ENCODE measurements at regions not wholly inside any gene's neighbourhood (a gene's known extent, or its start where the extent isn't known, plus 50 kb on each side); places are given as distances from the start of the nearest gene placed in this dataset.

DNA sequence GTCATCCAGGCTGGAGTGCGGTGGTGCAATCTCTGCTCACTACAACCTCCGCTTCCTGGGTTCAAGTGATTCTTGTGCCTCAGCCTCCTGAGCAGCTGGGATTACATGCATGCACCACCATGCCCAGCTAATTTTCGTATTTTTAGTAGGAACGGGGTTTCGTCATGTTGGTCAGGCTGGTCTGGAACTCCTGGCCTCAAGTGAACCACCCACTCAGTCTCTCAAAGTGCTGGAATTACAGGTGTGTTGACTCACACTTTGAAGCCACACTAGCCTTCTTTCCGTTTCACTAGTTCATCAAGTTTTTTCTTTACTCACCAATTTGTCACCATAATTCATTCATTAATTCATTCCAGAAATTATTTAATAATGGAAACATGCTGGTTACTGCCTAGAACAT is 298.4 kb upstream of the MTNR1B start:
- TF ChIP-seq, protein P1, sequence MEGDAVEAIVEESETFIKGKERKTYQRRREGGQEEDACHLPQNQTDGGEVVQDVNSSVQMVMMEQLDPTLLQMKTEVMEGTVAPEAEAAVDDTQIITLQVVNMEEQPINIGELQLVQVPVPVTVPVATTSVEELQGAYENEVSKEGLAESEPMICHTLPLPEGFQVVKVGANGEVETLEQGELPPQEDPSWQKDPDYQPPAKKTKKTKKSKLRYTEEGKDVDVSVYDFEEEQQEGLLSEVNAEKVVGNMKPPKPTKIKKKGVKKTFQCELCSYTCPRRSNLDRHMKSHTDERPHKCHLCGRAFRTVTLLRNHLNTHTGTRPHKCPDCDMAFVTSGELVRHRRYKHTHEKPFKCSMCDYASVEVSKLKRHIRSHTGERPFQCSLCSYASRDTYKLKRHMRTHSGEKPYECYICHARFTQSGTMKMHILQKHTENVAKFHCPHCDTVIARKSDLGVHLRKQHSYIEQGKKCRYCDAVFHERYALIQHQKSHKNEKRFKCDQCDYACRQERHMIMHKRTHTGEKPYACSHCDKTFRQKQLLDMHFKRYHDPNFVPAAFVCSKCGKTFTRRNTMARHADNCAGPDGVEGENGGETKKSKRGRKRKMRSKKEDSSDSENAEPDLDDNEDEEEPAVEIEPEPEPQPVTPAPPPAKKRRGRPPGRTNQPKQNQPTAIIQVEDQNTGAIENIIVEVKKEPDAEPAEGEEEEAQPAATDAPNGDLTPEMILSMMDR (IDR thresholded peaks at IDR 0.05), result no peak
- TF ChIP-seq POLR2AphosphoS5 (IDR thresholded peaks at IDR 0.05), result no peak
- no peak for TF ChIP-seq EP300 (IDR thresholded peaks at IDR 0.05; ENCODE audit: low read depth)

All from transverse colon (tissue), 4 donors.